Ovary (tissue), 3 donors: ENCODE measurements at regions not wholly inside any gene's neighbourhood (a gene's known extent, or its start where the extent isn't known, plus 50 kb on each side); places are given as distances from the start of the nearest gene placed in this dataset.

ENCODE experiments used
- CTCF ChIP-seq, 3 donors: fragments of 450-650 bp in 2 of 3; fragments of 200-600 bp in 1 of 3; IDR thresholded peaks; one replicate each; pipeline versions ENCODE4 v1.5.1 to v1.8.0; 2016 to 2022; ENCODE audit warnings: antibody characterized with exemption in 3 of 3, mild to moderate bottlenecking in 1 of 3
- EP300 ChIP-seq: sonication (generic); formaldehyde crosslinking; IDR thresholded peaks from one replicate; pipeline ENCODE4 v1.6.1; 2017; ENCODE audit warnings: antibody characterized with exemption
- POLR2A ChIP-seq: fragments of 450-650 bp; IDR thresholded peaks from one replicate; pipeline ENCODE4 v1.6.1; 2017; ENCODE audit warnings: antibody characterized with exemption, mild to moderate bottlenecking, moderate library complexity
- donor health status: DM: no; HTN: no; CAD: no.

- TF ChIP-seq CTCF (IDR thresholded peaks at IDR 0.05) (no peak), EP300 (no peak), POLR2A (no peak)
Observed at GRCh38 chr11:15677181-15677580, 562.5 kb downstream of the INSC start.
